Lower leg skin (tissue), 3 donors: ENCODE measurements at regions not wholly inside any gene's neighbourhood (a gene's known extent, or its start where the extent isn't known, plus 50 kb on each side); places are given as distances from the start of the nearest gene placed in this dataset.

Source experiments
- CTCF ChIP-seq, 3 donors: fragments of 450-650 bp; IDR thresholded peaks; one replicate each; pipeline ENCODE4 v1.5.1; 2016; ENCODE audit warnings: antibody characterized with exemption in 3 of 3, mild to moderate bottlenecking in 3 of 3, moderate library complexity in 2 of 3
- POLR2A ChIP-seq, 2 donors: fragments of 450-650 bp; IDR thresholded peaks; one replicate each; pipeline ENCODE4 v1.6.1; 2016 to 2017; ENCODE audit warnings: antibody characterized with exemption in 2 of 2, mild to moderate bottlenecking in 1 of 2, moderate library complexity in 1 of 2

DNA sequence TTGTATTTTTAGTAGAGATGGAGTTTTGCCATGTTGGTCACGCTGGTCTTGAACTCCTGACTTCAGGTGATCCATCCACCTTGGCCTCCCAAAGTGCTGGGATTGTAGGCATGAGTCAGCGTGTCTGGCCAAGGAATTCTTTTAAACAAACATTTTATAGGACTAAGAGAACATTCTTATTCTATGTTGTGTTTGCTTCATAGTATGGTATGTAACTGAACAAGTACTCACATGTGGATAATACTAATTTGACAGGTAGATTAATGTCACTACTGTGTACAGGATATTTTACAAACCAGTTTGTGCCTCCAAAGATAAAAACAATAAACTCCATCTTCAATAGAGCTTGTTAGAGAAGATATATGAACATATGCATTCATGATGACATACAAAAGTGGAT lies 1353.4 kb downstream of the PCDH7 start:
- TF ChIP-seq CTCF (IDR thresholded peaks at IDR 0.05) (no peak), POLR2A (IDR thresholded peaks at IDR 0.05) (no peak)
